ENCODE measurements at regions not wholly inside any gene's neighbourhood (a gene's known extent, or its start where the extent isn't known, plus 50 kb on each side); places are given as distances from the start of the nearest gene placed in this dataset.

- no peaks in the 10 kb centered on the region for H3K27me3 Mint-ChIP-seq
- no peak overlapping the region for H3K27ac Mint-ChIP-seq
- no peaks in the 10 kb centered on the region for H3K36me3 Mint-ChIP-seq
- H3K4me1 Mint-ChIP-seq = no peaks in the 10 kb centered on the region
- no peak overlapping the region for H3K4me3 Mint-ChIP-seq
- peaks cover 10% of the 10 kb centered on the region for H3K9me3 Mint-ChIP-seq
Observed at GRCh38 chr3:35500641-35501350, 138.5 kb upstream of the ARPP21 start.

GRCh38 chr3:35502699-35503098 is 136.6 kb upstream of the ARPP21 start:
- Mint-ChIP-seq H3K36me3 (no peaks in the 10 kb centered on the region), H3K9me3 (peaks cover 8% of the 10 kb centered on the region), H3K27me3 (no peaks in the 10 kb centered on the region), H3K4me3 (no peak overlapping the region), H3K4me1 (no peaks in the 10 kb centered on the region), H3K27ac (no peak overlapping the region)

DNA sequence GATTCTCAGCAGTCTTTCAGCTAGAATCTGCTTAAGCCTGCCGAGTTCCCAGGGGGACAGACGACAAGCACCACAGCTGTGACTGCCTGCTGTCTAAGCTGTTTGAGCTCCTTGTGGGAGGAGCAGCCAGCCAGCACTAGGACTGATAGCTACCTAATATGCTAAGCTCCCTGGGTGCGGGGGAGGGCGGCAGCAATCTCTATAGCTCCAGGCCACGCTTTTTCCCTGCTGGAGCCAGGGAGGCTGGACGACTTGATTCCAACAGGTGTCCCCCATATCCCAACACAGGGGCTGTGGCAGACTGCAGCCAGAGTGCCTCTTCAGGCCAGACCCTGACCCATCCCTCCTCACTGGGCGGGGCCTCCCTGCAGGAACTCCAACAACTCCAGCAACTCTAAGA is 134.1 kb upstream of the ARPP21 start:
- Mint-ChIP-seq H3K4me3 (no peak overlapping the region), H3K36me3 (no peaks in the 10 kb centered on the region), H3K4me1 (no peaks in the 10 kb centered on the region), H3K27me3 (no peaks in the 10 kb centered on the region), H3K27ac (no peak overlapping the region), H3K9me3 (no peaks in the 10 kb centered on the region)

- Mint-ChIP-seq H3K4me1 (no peaks in the 10 kb centered on the region), H3K36me3 (no peaks in the 10 kb centered on the region), H3K9me3 (no peaks in the 10 kb centered on the region), H3K27me3 (no peaks in the 10 kb centered on the region), H3K4me3 (no peak overlapping the region), H3K27ac (no peak overlapping the region)
Observed at GRCh38 chr3:35505772-35506171, 133.6 kb upstream of the ARPP21 start.

GRCh38 chr3:35519936-35520335 is 119.4 kb upstream of the ARPP21 start:
- H3K9me3 Mint-ChIP-seq = peaks cover 7% of the 10 kb centered on the region
- no peaks in the 10 kb centered on the region for H3K4me1 Mint-ChIP-seq
- H3K27me3 Mint-ChIP-seq = no peaks in the 10 kb centered on the region
- H3K27ac Mint-ChIP-seq = no peak overlapping the region
- H3K4me3 Mint-ChIP-seq = no peak overlapping the region
- no peaks in the 10 kb centered on the region for H3K36me3 Mint-ChIP-seq

GRCh38 chr3:35521196-35521595 is 118.1 kb upstream of the ARPP21 start:
- Mint-ChIP-seq H3K36me3 (no peaks in the 10 kb centered on the region), H3K27ac (no peak overlapping the region), H3K27me3 (no peaks in the 10 kb centered on the region), H3K4me3 (no peak overlapping the region), H3K9me3 (peaks cover 7% of the 10 kb centered on the region), H3K4me1 (no peaks in the 10 kb centered on the region)

DNA sequence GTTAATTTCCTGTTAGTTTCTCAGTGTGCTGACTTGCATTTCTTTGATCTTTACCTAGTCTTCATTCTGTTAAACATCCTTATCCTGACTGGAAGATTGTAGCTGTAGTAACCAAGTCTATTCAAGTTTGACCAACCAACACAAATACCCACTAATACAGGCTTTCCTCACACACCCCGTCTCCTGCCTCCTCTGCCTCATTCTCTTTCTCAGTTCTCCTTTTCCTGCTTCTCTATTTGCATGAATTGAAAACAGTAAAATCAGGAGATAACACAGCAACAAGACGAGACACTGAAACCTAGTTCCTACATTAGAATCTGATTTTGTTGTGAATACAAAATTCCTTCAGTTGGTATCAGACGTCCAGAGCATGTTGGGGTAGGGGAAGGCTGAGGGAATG is 116.9 kb upstream of the ARPP21 start:
- Mint-ChIP-seq H3K4me3 (no peak overlapping the region), H3K9me3 (peaks cover 3% of the 10 kb centered on the region), H3K36me3 (no peaks in the 10 kb centered on the region), H3K27ac (no peak overlapping the region), H3K27me3 (no peaks in the 10 kb centered on the region), H3K4me1 (no peaks in the 10 kb centered on the region)

GRCh38 chr3:35523074-35523473 is 116.3 kb upstream of the ARPP21 start:
- Mint-ChIP-seq H3K27me3 (no peaks in the 10 kb centered on the region), H3K36me3 (no peaks in the 10 kb centered on the region)

DNA sequence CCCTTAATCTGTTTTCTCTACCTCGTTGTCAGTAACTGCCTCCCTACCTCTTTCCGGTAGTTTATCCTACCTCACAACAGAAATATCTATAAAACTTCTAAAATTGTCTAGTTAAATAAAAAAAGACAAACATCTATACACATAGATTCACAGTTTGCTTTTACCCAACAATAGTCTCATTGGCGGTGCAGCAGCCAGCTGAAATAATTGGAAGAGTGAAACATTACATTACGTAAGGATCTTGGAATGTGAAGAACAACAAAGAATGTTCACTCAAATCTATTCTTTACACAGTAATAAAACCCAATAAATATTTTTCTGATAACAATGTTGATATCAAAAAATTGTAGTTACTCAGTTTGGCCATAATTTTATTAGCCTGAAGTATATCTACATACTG is 115.5 kb upstream of the ARPP21 start:
- Mint-ChIP-seq H3K9me3 (no peaks in the 10 kb centered on the region), H3K4me1 (no peaks in the 10 kb centered on the region), H3K4me3 (no peak overlapping the region), H3K27me3 (no peaks in the 10 kb centered on the region), H3K36me3 (no peaks in the 10 kb centered on the region), H3K27ac (no peak overlapping the region)

More at GRCh38 chr3:35523074-35523473, 116.3 kb upstream of the ARPP21 start:
- Mint-ChIP-seq H3K4me3 (no peak overlapping the region), H3K4me1 (no peaks in the 10 kb centered on the region), H3K9me3 (no peaks in the 10 kb centered on the region), H3K27ac (no peak overlapping the region)

- Mint-ChIP-seq H3K9me3 (no peaks in the 10 kb centered on the region), H3K4me3 (no peak overlapping the region), H3K4me1 (no peaks in the 10 kb centered on the region), H3K27me3 (no peaks in the 10 kb centered on the region), H3K36me3 (no peaks in the 10 kb centered on the region), H3K27ac (no peak overlapping the region)
Observed at GRCh38 chr3:35524856-35525255, 114.5 kb upstream of the ARPP21 start.

DNA sequence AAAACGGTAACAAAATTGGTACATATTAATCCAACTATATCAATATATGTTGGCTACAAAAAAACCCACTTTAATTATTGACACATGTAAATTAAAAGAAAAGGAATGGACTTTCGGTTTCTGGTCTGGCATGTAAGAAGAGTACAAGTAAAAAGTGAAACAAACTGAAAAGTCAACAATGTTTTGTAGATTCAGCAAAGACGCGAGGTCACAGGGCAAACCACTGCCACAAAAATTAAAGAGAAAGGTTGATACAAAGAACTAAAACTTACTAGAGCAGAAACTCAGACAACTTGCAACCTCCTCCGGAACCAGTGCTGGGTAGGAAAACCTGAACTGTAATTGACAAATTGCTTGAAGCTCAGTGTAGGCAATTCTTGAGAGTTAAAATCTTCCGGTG is 110.6 kb upstream of the ARPP21 start:
- Mint-ChIP-seq H3K9me3 (no peaks in the 10 kb centered on the region), H3K27ac (no peak overlapping the region), H3K27me3 (no peaks in the 10 kb centered on the region), H3K4me3 (no peak overlapping the region), H3K36me3 (no peaks in the 10 kb centered on the region), H3K4me1 (no peaks in the 10 kb centered on the region)

DNA sequence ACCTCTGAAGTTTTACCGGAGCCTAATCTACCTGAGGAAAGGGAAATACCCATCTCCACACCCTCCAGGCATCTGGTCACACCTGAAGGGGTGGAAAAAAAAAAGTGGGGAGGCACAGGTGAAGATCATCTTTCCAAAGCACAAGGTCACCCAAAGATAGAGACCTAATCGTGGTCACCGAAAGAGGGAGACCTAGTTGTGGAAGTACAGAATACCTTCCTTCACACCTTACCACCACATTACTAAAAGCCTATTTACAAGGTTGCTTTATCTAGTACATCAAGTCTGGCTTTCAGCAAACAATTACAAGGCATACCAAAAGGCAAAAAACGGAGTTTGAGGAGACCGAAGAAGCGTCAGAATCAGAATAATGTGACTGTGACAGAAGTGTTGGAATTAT is 110.0 kb upstream of the ARPP21 start:
- Mint-ChIP-seq H3K36me3 (no peaks in the 10 kb centered on the region), H3K27me3 (no peaks in the 10 kb centered on the region), H3K4me1 (no peaks in the 10 kb centered on the region), H3K9me3 (no peaks in the 10 kb centered on the region), H3K4me3 (no peak overlapping the region), H3K27ac (no peak overlapping the region)

DNA sequence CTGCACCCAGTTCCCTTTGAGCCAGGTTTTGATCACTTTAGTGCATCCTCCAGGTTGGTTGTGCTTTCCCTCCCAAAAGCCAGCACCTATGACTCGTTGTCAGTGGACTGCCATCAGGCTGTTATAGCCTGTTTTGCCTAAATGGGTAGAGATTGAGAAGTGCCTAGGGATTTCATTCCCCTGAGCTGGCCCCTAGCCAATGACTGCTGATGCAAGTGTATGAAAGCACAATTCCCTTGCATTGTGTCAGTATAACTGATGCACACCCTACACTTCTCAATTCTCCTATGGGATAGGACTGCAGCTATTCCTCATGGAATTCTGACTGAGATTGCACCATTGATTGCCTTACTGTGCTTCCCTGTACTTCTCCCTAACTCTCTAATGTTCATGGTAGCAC is 102.1 kb upstream of the ARPP21 start:
- H3K4me3 Mint-ChIP-seq = no peak overlapping the region
- H3K27me3 Mint-ChIP-seq = no peaks in the 10 kb centered on the region
- H3K9me3 Mint-ChIP-seq = peaks cover 6% of the 10 kb centered on the region
- H3K36me3 Mint-ChIP-seq = no peaks in the 10 kb centered on the region
- H3K27ac Mint-ChIP-seq = no peak overlapping the region
- H3K4me1 Mint-ChIP-seq = no peaks in the 10 kb centered on the region

DNA sequence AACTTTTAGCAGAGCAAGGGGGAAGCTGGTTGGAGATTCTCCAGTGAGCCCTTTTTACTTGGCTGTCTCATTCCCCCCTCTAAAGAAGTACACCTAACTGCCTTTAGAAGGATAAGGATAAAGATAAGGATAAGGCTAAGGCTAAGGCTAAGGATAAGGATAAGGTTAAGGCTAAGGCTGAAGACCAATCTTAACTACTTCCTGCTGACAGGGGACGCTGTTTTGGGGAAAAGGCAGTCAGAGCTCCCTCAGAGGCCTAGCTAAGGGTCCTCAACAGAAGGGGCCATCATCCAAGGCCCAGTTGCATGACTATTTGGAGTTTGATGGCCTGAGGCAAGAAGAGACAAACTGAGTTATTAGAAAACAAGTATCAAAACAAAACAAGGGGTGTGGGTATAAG is 94.3 kb upstream of the ARPP21 start:
- Mint-ChIP-seq H3K4me3 (no peak overlapping the region), H3K4me1 (no peaks in the 10 kb centered on the region), H3K9me3 (peaks cover 6% of the 10 kb centered on the region), H3K27ac (no peak overlapping the region), H3K36me3 (no peaks in the 10 kb centered on the region), H3K27me3 (no peaks in the 10 kb centered on the region)

GRCh38 chr3:35549690-35550089 is 89.6 kb upstream of the ARPP21 start:
- H3K27me3 Mint-ChIP-seq = no peaks in the 10 kb centered on the region
- no peak overlapping the region for H3K4me3 Mint-ChIP-seq
- H3K36me3 Mint-ChIP-seq = no peaks in the 10 kb centered on the region
- no peak overlapping the region for H3K27ac Mint-ChIP-seq
- no peaks in the 10 kb centered on the region for H3K4me1 Mint-ChIP-seq
- H3K9me3 Mint-ChIP-seq = no peaks in the 10 kb centered on the region

DNA sequence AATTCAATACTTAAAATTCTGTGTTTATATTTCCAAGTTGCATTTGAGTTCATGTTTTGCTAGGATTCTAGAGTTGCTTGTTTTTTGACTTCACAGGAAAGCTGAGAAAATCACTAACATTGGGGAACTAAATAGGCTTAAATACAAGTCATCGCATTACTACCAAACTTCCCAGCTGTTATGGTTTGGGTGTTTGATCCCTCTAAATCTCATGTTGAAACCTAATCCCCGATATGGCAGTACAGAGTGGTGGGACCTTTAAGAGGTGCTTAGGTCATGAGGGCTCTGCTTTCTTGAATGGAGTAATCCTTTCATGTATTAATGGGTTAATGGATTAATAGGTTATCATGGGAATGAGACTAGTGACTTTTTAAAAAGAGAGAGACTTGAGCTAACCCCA is 77.2 kb upstream of the ARPP21 start:
- Mint-ChIP-seq H3K9me3 (no peaks in the 10 kb centered on the region), H3K4me3 (no peak overlapping the region), H3K36me3 (no peaks in the 10 kb centered on the region), H3K4me1 (no peaks in the 10 kb centered on the region), H3K27ac (no peak overlapping the region), H3K27me3 (no peaks in the 10 kb centered on the region)

- Mint-ChIP-seq H3K27ac (no peak overlapping the region), H3K4me3 (no peak overlapping the region), H3K27me3 (no peaks in the 10 kb centered on the region), H3K36me3 (no peaks in the 10 kb centered on the region), H3K4me1 (no peaks in the 10 kb centered on the region), H3K9me3 (no peaks in the 10 kb centered on the region)
Observed at GRCh38 chr3:35565048-35565447, 74.3 kb upstream of the ARPP21 start.

Measured in activated naive CD4-positive, alpha-beta T cell treated with anti-CD3 and anti-CD28 coated beads, Interleukin-2, amount 50 U/mL, for 24 hours (primary cell).